GM12878 (cell line): ENCODE measurements at regions not wholly inside any gene's neighbourhood (a gene's known extent, or its start where the extent isn't known, plus 50 kb on each side); places are given as distances from the start of the nearest gene placed in this dataset.

Experiments
- ATF2 ChIP-seq: IDR thresholded peaks from 2 replicates; pipeline ENCODE4 v1.6.1; 2012; ENCODE audit warnings: low read length, inconsistent platforms
- BMI1 ChIP-seq: fragments of 450-650 bp; IDR thresholded peaks from 2 replicates; pipeline ENCODE4 v1.6.1; 2016; ENCODE audit warnings: mild to moderate bottlenecking, moderate library complexity, borderline replicate concordance
- CHD2 ChIP-seq: IDR thresholded peaks from 2 replicates; pipeline ENCODE4 v1.6.1; 2011; ENCODE audit warnings: low read depth, low read length, improper control_type of control experiment, borderline replicate concordance
- E2F4 ChIP-seq: IDR thresholded peaks from 2 replicates; pipeline ENCODE4 v1.6.1; 2012; ENCODE audit warnings: low read depth, low read length, improper control_type of control experiment
- EZH2 ChIP-seq: IDR thresholded peaks from 2 replicates; pipeline ENCODE4 v1.6.1; 2012; ENCODE audit warnings: low read depth, mild to moderate bottlenecking, control low read depth, inconsistent platforms, low read length, borderline replicate concordance; ENCODE audit not compliant: control insufficient read depth
- HCFC1 ChIP-seq: fragments of 150-350 bp; IDR thresholded peaks from 2 replicates; pipeline ENCODE4 v1.6.1; 2014; ENCODE audit warnings: low read length
- IRF4 ChIP-seq: IDR thresholded peaks from 2 replicates; pipeline ENCODE4 v1.6.1; 2011; ENCODE audit warnings: low read depth, low read length
- IRF5 ChIP-seq: fragments of 450-650 bp; IDR thresholded peaks from 2 replicates; pipeline ENCODE4 v1.6.1; 2017; ENCODE audit warnings: borderline replicate concordance
- PBX3 ChIP-seq: IDR thresholded peaks from 2 replicates; pipeline ENCODE4 v1.6.1; 2011; ENCODE audit warnings: mild to moderate bottlenecking, low read depth, low read length, moderate library complexity; ENCODE audit not compliant: insufficient replicate concordance
- POU2F2 ChIP-seq: IDR thresholded peaks from 3 replicates; pipeline ENCODE4 v1.6.1; 2011; ENCODE audit warnings: low read depth, mild to moderate bottlenecking, low read length, borderline replicate concordance
- REST ChIP-seq: IDR thresholded peaks from 2 replicates; pipeline ENCODE4 v1.6.1; 2012; ENCODE audit warnings: mild to moderate bottlenecking, low read depth, low read length
- TAF1 ChIP-seq: IDR thresholded peaks from 2 replicates; pipeline ENCODE4 v1.6.1; 2011; ENCODE audit warnings: mild to moderate bottlenecking, low read depth, low read length, borderline replicate concordance
- TARDBP ChIP-seq: IDR thresholded peaks from 2 replicates; pipeline ENCODE4 v1.6.1; 2016; ENCODE audit warnings: borderline replicate concordance
- TBL1XR1 ChIP-seq: IDR thresholded peaks from 2 replicates; pipeline ENCODE4 v1.6.1; 2012; ENCODE audit warnings: low read depth, low read length, improper control_type of control experiment
- USF1 ChIP-seq: IDR thresholded peaks from 2 replicates; pipeline ENCODE4 v1.6.1; 2011; ENCODE audit warnings: borderline replicate concordance, low read depth, mild to moderate bottlenecking, moderate library complexity, mixed read lengths, low read length; ENCODE audit not compliant: insufficient read depth; ENCODE audit errors: extremely low read length
- ZNF622 ChIP-seq: fragments of 450-650 bp; IDR thresholded peaks from 2 replicates; pipeline ENCODE4 v1.6.1; 2017; ENCODE audit warnings: mild to moderate bottlenecking, inconsistent platforms
- ZNF687 ChIP-seq: fragments of 450-650 bp; IDR thresholded peaks from 2 replicates; pipeline ENCODE4 v1.6.1; 2017; ENCODE audit warnings: mild to moderate bottlenecking, moderate library complexity

- TF ChIP-seq USF1 (no peak), REST (no peak), POU2F2 (0 out of 3 replicates have a peak, but pooled peaks have one; percentile 18), HCFC1 (no peak), TARDBP (no peak), TAF1 (no peak), IRF4 (no peak), EZH2 (no peak), PBX3 (no peak), ZNF622 (no peak), IRF5 (no peak), E2F4 (no peak), CHD2 (no peak), ATF2 (peak; percentile 88), ZNF687 (no peak), BMI1 (no peak), TBL1XR1 (0 out of 2 replicates have a peak, but pooled peaks have one; percentile 52)
Observed at GRCh38 chr14:35934499-35934898, 108.4 kb downstream of the BRMS1L start (continued).
